GM12873 (cell line): ENCODE measurements at regions not wholly inside any gene's neighbourhood (a gene's known extent, or its start where the extent isn't known, plus 50 kb on each side); places are given as distances from the start of the nearest gene placed in this dataset.

Experiments used
- TF ChIP-seq, protein P1 (sequence below): IDR thresholded peaks from 2 replicates; pipeline ENCODE4 v1.5.1; 2012; ENCODE audit warnings: low read depth, mild to moderate bottlenecking, moderate library complexity, low read length, control low read depth; ENCODE audit not compliant: insufficient read depth; ENCODE audit errors: missing control alignments

- TF ChIP-seq, protein P1, sequence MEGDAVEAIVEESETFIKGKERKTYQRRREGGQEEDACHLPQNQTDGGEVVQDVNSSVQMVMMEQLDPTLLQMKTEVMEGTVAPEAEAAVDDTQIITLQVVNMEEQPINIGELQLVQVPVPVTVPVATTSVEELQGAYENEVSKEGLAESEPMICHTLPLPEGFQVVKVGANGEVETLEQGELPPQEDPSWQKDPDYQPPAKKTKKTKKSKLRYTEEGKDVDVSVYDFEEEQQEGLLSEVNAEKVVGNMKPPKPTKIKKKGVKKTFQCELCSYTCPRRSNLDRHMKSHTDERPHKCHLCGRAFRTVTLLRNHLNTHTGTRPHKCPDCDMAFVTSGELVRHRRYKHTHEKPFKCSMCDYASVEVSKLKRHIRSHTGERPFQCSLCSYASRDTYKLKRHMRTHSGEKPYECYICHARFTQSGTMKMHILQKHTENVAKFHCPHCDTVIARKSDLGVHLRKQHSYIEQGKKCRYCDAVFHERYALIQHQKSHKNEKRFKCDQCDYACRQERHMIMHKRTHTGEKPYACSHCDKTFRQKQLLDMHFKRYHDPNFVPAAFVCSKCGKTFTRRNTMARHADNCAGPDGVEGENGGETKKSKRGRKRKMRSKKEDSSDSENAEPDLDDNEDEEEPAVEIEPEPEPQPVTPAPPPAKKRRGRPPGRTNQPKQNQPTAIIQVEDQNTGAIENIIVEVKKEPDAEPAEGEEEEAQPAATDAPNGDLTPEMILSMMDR: no peak
Measured at GRCh38 chr17:52388941-52389340, 230.4 kb upstream of the CA10 start.

DNA sequence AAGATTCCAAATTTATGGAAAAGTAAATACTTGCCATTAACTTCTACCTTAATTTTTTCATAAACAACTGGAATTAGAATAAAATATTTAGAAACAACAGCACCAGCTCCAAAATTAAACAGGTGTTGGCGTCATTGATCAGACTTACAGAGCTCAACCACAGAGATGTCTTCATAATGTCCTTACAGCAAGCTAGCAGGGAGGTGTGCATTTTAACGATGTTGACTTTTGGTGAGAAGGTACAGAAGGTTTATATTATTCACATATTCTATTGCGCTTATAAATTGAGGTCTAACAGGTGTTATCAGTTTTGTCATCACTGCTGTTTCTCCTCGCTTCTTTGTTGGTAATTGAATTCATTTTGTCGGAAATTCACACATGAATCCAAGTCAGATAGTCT lies 226.2 kb upstream of the CA10 start:
- TF ChIP-seq, protein P1: no peak

DNA sequence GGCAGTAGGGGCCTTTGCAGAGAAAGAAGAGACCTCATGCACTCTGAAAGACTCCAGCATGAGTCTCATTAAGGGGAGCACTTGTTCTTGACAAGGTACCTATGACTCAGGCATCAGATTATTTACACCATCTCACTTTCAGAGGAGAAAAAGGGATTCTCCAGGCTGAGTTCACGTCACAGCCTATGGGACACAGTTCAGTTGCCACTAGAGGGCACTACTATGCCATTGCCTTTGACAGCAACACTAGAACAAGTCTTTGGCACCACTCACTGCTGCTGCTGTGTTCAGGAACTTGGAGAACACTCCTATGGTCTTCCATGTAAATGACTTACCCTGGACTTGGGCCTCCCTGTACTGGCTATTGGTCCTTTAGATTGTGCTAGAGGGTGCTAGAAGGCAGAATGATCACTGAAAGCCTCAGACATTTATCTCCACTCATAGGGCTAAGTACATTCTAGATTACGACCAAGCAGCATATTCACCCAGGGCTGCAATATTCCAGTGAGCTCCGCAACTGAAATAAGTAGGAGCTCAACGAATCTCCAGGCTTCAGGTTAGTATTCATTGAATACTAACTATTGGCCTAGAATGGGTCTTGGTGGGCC lies 225.1 kb upstream of the CA10 start:
- TF ChIP-seq, protein P1: peak; percentile 86

GRCh38 chr17:52378860-52379259 lies 220.3 kb upstream of the CA10 start:
- TF ChIP-seq, protein P1: no peak

DNA sequence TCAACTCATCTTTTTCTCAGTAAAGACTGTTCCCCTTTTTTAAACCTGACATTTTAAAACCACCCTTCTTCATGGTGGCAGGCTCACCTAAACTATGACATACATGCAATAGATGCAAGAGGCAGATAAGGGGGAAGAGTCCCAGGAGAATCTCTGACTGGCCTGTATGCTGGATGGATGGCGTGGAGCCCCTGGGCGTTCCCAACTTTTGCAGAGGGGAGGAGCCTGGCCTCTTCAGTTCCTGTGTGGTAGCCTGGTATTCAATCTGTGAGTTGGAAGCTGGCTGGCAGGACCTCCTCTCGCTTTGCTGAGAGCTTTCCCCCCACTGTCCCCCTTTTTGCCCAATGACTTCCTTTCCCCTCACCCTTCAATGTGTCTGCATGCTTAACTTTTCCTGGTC lies 217.6 kb upstream of the CA10 start:
- TF ChIP-seq, protein P1: no peak

DNA sequence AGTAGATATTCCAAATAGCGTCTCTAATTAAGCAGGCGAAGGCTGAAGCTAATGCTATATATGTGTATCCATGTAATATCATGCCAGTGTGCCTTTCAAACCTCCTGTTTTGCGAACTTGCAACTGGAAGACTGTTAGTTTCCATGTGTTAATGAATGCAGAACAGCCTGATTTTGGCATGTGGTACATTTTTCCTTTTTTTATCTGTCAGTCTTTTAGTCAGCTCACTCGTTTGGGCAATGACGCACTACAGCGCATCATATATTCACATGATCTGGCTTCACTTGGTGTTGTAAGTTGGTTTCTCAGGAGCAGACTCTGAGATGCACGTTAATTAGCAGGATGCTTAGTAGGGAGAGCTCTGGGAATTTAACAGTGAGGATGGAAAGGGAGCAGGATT lies 210.4 kb upstream of the CA10 start:
- TF ChIP-seq, protein P1: no peak

- TF ChIP-seq, protein P1: no peak
Measured at GRCh38 chr17:52357854-52358253, 199.3 kb upstream of the CA10 start.

- TF ChIP-seq, protein P1: no peak
Measured at GRCh38 chr17:52336796-52337195, 178.3 kb upstream of the CA10 start.
